ENCODE measurements at regions not wholly inside any gene's neighbourhood (a gene's known extent, or its start where the extent isn't known, plus 50 kb on each side); places are given as distances from the start of the nearest gene placed in this dataset.

DNA sequence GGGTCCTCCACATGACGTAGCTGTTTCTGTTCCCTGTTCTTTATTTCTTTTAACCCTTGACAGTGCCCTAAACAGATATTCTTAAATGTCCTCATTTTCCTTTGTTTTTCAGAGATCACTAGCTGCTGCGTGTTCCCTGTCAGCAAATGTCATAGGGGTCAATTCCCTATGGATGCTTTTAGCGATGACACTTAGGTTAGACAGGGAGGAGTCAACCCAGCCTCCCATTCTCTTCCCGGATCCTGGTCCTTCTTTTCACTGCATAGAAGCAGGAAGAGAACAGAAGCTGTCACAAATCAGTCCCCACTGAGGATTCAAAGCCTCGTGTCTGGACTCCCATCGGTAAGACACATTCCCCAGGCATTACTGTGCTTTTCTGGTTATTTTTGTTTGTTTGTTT is 392.1 kb upstream of the PRKCQ start:
- Histone ChIP-seq H3K4me3 (replicated peaks in 1 of 2; ENCODE audit: low read depth in 1 of 2, low read length in 2 of 2) (no peak overlapping the region), H3K4me2 (ENCODE audit: low read length) (no peak overlapping the region), H3K4me1 (ENCODE audit: control insufficient read depth in 1 of 2, insufficient read depth in 2 of 2, low read length in 2 of 2) (no peaks in the 10 kb centered on the region), H3K27me3 (ENCODE audit: insufficient read depth, low read length) (peaks cover 48% of the 10 kb centered on the region), H3K9me2 (ENCODE audit: insufficient read depth) (no peaks in the 10 kb centered on the region), H3K36me3 (ENCODE audit: control insufficient read depth in 1 of 2, insufficient read depth in 2 of 2, low read length in 2 of 2) (no peaks in the 10 kb centered on the region), H2AFZ (ENCODE audit: low read depth, low read length, poor library complexity, severe bottlenecking) (no peak overlapping the region), H3K27ac (ENCODE audit: low read depth, low read length) (no peak overlapping the region), H3K79me2 (ENCODE audit: insufficient read depth, low read length) (no peaks in the 10 kb centered on the region), H3K9me3 (ENCODE audit: control insufficient read depth in 1 of 2, insufficient read depth in 1 of 2, low read depth in 1 of 2, low read length in 2 of 2) (no peaks in the 10 kb centered on the region), H4K20me1 (ENCODE audit: insufficient read depth) (no peaks in the 10 kb centered on the region), H3K9ac (ENCODE audit: low read length) (no peak overlapping the region)
- no TSS peak for BruUV-seq (replicated peaks)
- ATAC-seq (no peak), DNase-seq (ENCODE audit: low read depth, low spot score) (no peak)
- CTCF ChIA-PET, result no interaction called here
- RAD21 ChIA-PET (ENCODE audit: low non-redundant PET in 1 of 2, low total read pairs in 2 of 2, uncharacterized antibody in 2 of 2, unreplicated experiment in 2 of 2), result no interaction called here
- POLR2A ChIA-PET, result no interaction called here
- TF ChIP-seq SP1 (IDR thresholded peaks at IDR 0.05; ENCODE audit: low read depth), result no peak
- TF ChIP-seq CBX3 (IDR thresholded peaks at IDR 0.05; ENCODE audit: low read depth), result no peak
- no peak for TF ChIP-seq YY1 (IDR thresholded peaks at IDR 0.05; ENCODE audit: extremely low read depth, insufficient replicate concordance, low read depth, low read length)
- no peak for TF ChIP-seq JUND (IDR thresholded peaks at IDR 0.05)
- TF ChIP-seq, protein P1, sequence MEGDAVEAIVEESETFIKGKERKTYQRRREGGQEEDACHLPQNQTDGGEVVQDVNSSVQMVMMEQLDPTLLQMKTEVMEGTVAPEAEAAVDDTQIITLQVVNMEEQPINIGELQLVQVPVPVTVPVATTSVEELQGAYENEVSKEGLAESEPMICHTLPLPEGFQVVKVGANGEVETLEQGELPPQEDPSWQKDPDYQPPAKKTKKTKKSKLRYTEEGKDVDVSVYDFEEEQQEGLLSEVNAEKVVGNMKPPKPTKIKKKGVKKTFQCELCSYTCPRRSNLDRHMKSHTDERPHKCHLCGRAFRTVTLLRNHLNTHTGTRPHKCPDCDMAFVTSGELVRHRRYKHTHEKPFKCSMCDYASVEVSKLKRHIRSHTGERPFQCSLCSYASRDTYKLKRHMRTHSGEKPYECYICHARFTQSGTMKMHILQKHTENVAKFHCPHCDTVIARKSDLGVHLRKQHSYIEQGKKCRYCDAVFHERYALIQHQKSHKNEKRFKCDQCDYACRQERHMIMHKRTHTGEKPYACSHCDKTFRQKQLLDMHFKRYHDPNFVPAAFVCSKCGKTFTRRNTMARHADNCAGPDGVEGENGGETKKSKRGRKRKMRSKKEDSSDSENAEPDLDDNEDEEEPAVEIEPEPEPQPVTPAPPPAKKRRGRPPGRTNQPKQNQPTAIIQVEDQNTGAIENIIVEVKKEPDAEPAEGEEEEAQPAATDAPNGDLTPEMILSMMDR (IDR thresholded peaks at IDR 0.05 in 2 of 3, conservative IDR thresholded peaks at IDR 0.05 in 1 of 3; ENCODE audit: borderline replicate concordance in 1 of 3, insufficient read depth in 1 of 3, low read depth in 2 of 3, low read length in 2 of 3), result no peak
- no peak for TF ChIP-seq RAD21 (IDR thresholded peaks at IDR 0.05; ENCODE audit: low read depth)
- TF ChIP-seq, protein P2, sequence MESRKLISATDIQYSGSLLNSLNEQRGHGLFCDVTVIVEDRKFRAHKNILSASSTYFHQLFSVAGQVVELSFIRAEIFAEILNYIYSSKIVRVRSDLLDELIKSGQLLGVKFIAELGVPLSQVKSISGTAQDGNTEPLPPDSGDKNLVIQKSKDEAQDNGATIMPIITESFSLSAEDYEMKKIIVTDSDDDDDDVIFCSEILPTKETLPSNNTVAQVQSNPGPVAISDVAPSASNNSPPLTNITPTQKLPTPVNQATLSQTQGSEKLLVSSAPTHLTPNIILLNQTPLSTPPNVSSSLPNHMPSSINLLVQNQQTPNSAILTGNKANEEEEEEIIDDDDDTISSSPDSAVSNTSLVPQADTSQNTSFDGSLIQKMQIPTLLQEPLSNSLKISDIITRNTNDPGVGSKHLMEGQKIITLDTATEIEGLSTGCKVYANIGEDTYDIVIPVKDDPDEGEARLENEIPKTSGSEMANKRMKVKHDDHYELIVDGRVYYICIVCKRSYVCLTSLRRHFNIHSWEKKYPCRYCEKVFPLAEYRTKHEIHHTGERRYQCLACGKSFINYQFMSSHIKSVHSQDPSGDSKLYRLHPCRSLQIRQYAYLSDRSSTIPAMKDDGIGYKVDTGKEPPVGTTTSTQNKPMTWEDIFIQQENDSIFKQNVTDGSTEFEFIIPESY (IDR thresholded peaks at IDR 0.05; ENCODE audit: extremely low read depth, insufficient replicate concordance, low read length), result no peak
- TF ChIP-seq POLR2AphosphoS5 (IDR thresholded peaks at IDR 0.05; ENCODE audit: low read depth, low read length), result no peak
- TF ChIP-seq ATF3 (IDR thresholded peaks at IDR 0.05), result no peak
- no peak for TF ChIP-seq EZH2phosphoT487 (IDR thresholded peaks at IDR 0.05; ENCODE audit: borderline replicate concordance)
- intact Hi-C loops (cut with micrococcal nuclease), result no loop called here

Measured in HCT116 (cell line).